ENCODE measurements at regions not wholly inside any gene's neighbourhood (a gene's known extent, or its start where the extent isn't known, plus 50 kb on each side); places are given as distances from the start of the nearest gene placed in this dataset.

DNA sequence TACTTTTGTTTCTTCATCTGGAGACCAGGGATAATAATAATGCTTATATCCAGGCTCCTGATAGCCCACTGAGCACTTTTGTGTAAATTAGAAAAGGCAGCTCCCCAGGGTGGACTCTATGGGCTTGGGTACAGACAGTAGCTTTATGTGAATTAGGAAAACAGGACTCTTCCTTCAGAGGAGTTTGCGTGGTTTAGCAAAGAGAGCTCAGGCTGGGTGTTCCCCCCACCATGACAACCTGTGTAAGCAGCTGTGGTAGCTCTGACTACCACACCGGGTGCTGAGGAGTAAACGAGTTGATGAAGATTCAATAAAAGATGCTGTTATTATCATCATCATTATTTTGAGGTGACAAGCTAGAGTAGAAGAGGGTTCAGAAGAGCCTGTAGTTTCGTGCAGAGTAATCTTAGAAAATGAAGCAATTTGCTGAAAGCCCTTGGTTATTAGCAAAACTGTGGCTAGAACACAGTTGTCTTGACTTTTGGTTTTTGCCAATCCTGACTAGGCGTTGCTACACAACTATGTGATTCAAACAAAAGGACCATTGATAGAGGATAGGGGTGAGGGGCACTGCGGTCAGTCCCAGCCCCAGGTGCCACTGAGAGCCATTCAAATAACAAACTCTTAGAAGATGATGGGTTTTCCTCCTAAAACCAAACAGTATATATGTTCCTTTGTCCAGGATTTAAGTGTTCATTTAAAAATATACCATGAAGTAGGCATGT, 60.6 kb upstream of the LIMCH1 start:
- TF ChIP-seq POLR2AphosphoS5 (IDR thresholded peaks at IDR 0.05; ENCODE audit: low read depth) = no peak
- TF ChIP-seq, protein P1, sequence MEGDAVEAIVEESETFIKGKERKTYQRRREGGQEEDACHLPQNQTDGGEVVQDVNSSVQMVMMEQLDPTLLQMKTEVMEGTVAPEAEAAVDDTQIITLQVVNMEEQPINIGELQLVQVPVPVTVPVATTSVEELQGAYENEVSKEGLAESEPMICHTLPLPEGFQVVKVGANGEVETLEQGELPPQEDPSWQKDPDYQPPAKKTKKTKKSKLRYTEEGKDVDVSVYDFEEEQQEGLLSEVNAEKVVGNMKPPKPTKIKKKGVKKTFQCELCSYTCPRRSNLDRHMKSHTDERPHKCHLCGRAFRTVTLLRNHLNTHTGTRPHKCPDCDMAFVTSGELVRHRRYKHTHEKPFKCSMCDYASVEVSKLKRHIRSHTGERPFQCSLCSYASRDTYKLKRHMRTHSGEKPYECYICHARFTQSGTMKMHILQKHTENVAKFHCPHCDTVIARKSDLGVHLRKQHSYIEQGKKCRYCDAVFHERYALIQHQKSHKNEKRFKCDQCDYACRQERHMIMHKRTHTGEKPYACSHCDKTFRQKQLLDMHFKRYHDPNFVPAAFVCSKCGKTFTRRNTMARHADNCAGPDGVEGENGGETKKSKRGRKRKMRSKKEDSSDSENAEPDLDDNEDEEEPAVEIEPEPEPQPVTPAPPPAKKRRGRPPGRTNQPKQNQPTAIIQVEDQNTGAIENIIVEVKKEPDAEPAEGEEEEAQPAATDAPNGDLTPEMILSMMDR (IDR thresholded peaks at IDR 0.05; ENCODE audit: insufficient read depth, low read length) = no peak
- TF ChIP-seq, protein P2, sequence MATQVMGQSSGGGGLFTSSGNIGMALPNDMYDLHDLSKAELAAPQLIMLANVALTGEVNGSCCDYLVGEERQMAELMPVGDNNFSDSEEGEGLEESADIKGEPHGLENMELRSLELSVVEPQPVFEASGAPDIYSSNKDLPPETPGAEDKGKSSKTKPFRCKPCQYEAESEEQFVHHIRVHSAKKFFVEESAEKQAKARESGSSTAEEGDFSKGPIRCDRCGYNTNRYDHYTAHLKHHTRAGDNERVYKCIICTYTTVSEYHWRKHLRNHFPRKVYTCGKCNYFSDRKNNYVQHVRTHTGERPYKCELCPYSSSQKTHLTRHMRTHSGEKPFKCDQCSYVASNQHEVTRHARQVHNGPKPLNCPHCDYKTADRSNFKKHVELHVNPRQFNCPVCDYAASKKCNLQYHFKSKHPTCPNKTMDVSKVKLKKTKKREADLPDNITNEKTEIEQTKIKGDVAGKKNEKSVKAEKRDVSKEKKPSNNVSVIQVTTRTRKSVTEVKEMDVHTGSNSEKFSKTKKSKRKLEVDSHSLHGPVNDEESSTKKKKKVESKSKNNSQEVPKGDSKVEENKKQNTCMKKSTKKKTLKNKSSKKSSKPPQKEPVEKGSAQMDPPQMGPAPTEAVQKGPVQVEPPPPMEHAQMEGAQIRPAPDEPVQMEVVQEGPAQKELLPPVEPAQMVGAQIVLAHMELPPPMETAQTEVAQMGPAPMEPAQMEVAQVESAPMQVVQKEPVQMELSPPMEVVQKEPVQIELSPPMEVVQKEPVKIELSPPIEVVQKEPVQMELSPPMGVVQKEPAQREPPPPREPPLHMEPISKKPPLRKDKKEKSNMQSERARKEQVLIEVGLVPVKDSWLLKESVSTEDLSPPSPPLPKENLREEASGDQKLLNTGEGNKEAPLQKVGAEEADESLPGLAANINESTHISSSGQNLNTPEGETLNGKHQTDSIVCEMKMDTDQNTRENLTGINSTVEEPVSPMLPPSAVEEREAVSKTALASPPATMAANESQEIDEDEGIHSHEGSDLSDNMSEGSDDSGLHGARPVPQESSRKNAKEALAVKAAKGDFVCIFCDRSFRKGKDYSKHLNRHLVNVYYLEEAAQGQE (IDR thresholded peaks at IDR 0.05; ENCODE audit: insufficient replicate concordance, low read depth) = no peak
- TF ChIP-seq SPI1 (IDR thresholded peaks at IDR 0.05; ENCODE audit: borderline replicate concordance, low read depth) = no peak

Data from HL-60 (cell line).